DMS 273 (cell line): ENCODE measurements at regions not wholly inside any gene's neighbourhood (a gene's known extent, or its start where the extent isn't known, plus 50 kb on each side); places are given as distances from the start of the nearest gene placed in this dataset.
"Not testable (repeated sequence)": the region's sequence is repeated elsewhere in the genome, so short reads cannot be mapped to it uniquely, and the experiment has no call there.

Experiments used
- DNase-seq: peaks from one replicate; lab custom pipeline; 2025; ENCODE audit not compliant: unreplicated experiment; lab: John Stamatoyannopoulos, UW

GRCh38 chr10:109809954-109810353 lies 113.4 kb downstream of the XPNPEP1 start:
- not testable (repeated sequence) for DNase-seq

DNA sequence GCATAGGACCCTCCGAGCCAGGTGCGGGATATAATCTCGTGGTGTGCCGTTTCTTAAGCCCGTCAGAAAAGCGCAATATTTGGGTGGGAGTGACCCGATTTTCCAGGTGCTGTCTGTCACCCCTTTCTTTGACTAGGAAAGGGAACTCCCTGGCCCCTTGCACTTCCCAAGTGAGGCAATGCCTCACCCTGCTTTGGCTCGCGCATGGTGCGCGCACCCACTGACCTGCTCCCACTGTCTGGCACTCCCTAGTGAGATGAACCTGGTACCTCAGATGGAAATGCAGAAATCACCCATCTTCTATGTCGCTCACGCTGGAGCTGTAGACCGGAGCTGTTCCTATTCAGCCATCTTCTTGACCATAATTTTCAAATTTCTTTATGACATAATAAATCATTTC lies 122.1 kb downstream of the XPNPEP1 start:
- DNase-seq, result not testable (repeated sequence)

GRCh38 chr10:109790647-109791046 lies 132.7 kb downstream of the XPNPEP1 start:
- DNase-seq, result no peak

GRCh38 chr10:109784236-109784635 lies 139.1 kb downstream of the XPNPEP1 start:
- DNase-seq, result no peak

DNA sequence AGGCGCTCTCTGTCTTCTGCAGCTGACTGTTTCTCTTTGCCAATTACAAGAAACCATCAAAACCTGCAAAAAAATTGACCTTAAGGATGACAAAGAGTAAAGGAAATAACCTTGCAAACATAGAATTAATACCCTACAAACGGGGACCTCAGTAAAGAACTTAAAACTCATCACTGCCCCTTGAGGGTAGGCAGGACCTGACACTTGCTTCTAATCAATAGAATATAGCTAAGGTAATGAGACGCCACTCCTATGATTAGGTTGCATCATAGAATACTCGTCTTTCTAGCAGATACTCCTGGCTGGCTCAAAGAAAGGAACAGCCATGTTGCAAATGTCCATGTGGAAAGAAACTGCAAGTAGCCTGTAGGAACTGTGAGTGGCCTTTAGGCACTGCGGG lies 140.0 kb downstream of the XPNPEP1 start:
- no peak for DNase-seq

GRCh38 chr10:109780997-109781396 lies 142.3 kb downstream of the XPNPEP1 start:
- DNase-seq, result no peak

DNA sequence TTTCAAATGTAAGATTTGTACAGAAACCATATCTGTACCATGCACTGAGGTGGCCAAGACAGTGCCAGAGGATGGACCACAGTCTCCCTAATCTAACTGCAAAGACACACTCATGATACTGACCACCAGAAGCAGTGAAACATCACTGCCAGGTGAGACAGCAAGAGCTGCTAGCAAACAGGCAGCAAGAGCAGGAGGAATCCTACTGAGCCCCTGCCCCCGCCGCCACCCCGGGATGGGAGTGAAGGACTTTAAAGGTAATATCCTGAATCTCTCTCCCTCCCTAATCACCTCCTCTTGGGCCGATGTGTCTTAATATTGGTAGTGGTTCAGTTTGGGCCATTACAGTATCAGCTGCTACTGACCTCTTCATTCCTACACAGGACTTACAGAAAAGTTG lies 144.3 kb downstream of the XPNPEP1 start:
- no peak for DNase-seq

- DNase-seq, result no peak
These were observed 149.2 kb downstream of the XPNPEP1 start for GRCh38 chr10:109774121-109774440.

GRCh38 chr10:109773288-109774120 lies 149.8 kb downstream of the XPNPEP1 start:
- peak; percentile 42 for DNase-seq

DNA sequence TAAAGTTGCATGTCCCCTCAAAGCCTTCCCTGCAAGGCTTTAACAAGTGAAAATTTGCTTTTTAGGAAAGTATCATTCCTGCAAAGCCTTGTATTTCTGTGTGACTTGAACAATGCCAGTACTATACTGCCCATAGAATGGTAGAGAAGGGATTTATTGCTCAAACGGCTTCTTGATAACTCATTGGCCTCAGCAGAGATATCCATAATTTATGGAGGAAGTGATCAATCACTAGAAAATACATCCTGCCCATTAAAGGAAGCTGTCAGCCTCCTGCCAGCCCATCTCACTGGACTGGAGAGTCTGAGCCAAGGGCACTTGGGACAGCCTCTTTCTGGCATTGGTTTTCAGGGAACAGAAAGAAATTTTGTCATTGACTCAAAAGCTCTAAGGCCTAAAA lies 152.6 kb downstream of the XPNPEP1 start:
- DNase-seq, result no peak

GRCh38 chr10:109769966-109770365 lies 153.3 kb downstream of the XPNPEP1 start:
- no peak for DNase-seq

DNA sequence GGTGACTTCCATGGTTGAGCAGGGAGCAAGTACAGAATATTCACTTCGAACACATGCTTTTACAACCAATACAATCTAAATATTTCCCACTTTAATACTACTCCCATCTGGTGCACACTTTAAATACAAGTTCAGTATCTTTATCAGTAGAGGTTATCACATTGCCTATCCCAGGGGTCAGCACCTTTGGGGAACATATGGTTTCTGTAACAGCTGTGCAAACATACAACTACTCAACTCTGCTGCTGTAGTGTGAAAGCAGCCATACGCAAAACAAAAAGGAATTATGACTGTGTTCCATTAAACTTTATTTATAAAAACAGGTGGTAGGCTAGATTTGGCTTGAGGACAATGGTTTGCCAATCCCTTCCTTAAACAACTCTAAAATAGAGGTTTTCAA lies 157.5 kb downstream of the XPNPEP1 start:
- peak; percentile 16 for DNase-seq

DNA sequence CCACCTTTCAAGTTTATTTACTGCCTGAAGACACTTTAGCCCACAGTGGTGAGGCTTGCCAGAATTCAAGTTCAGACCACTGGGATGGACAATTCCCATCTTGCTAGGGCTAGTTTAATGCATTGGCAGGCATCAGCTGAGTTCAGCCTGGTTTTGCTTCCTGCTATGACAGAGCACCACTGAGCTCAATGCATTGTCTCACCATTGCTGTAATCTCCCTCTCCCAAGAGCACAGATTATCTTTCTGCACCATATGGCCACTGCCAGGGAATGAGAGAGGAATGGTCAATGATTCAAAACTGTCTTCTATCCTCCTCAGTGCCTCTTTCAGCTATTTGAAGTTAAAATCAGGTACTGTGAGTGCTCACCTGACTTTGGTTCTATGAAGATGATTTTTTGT lies 160.8 kb downstream of the XPNPEP1 start:
- peak; percentile 49 for DNase-seq

GRCh38 chr10:109757670-109758069 lies 165.6 kb downstream of the XPNPEP1 start:
- peak; percentile 20 for DNase-seq

DNA sequence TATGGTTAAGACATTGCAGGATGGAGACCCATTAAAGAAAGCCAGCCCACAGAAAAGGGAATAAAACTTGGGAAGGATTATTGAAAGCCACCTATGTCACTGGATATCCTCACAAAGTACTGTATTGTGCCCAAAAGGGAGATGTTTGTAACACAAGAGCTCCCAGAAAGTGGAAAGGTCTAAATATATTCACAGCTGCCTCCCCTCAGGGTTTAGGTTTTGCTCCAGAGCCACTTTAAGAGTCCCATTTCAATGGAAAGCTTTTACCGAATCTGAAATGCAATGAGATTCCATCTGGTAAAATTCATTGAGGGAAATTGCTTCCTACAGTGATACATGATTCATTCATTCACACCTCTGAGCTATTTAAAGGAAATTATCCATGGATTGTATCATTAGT lies 176.4 kb downstream of the XPNPEP1 start:
- no peak for DNase-seq

- no peak for DNase-seq
These were observed 179.3 kb downstream of the XPNPEP1 start for GRCh38 chr10:109744020-109744419.

- DNase-seq, result no peak
These were observed 179.7 kb downstream of the XPNPEP1 start for GRCh38 chr10:109743574-109743973.

GRCh38 chr10:109743146-109743545 lies 180.2 kb downstream of the XPNPEP1 start:
- no peak for DNase-seq

DNA sequence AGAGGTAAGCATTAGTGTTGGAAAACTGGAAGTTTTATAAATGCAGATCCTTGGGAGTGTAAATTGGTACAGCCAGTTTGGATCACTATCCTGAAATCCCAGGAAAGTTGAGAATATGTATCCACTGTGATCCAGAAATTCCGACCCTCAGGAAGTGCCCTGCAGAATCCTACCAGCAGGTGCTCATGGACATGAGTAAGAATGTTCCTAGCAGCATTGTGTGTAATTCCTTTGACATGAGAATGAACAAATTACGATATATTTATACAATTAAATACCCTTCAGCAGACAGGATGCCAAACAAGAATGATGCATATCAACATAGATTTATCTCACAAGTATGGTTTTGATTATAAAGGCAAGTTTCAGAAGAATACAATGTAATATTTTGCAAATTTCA lies 181.6 kb downstream of the XPNPEP1 start:
- DNase-seq, result no peak

- DNase-seq, result no peak
These were observed 182.9 kb downstream of the XPNPEP1 start for GRCh38 chr10:109740436-109740835.

GRCh38 chr10:109737626-109738025 lies 185.7 kb downstream of the XPNPEP1 start:
- no peak for DNase-seq

DNA sequence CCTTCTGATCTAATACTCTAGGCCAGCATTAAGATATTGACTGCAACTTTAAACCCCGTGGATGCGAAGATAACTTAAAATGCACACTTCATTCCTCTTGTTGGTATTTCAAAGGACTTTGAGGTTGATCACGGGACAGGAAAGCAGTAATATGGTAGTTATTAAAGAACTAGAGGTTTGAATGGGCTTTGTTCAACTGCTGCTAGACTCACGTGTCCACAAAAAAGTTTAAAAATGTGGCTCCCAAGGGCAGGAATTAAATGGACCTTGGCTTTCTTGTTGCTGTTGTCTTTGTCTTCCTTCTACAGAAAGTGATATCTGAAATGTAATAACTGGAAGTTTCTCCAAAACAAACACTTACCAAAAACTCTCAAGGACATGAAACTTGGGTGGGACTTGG lies 186.3 kb downstream of the XPNPEP1 start:
- no peak for DNase-seq

- no peak for DNase-seq
These were observed 187.5 kb downstream of the XPNPEP1 start for GRCh38 chr10:109735776-109736175.
